DND-41 (cell line): ENCODE measurements at regions not wholly inside any gene's neighbourhood (a gene's known extent, or its start where the extent isn't known, plus 50 kb on each side); places are given as distances from the start of the nearest gene placed in this dataset.

ENCODE experiments used
- ATAC-seq: fragments of 200-7000 bp; cut with Tn5 transposase; 3 replicates; pipeline ENCODE4 v1.9.1; 2021; ENCODE audit warnings: low read depth; ENCODE audit not compliant: insufficient read depth
- DNase-seq: peaks from one replicate; pipeline ENCODE4 v3.0.0-alpha.2; 2020
- H2AFZ ChIP-seq: 2 replicates; pipeline ENCODE4 v1.6.0; 2012; ENCODE audit warnings: low read depth, low read length
- H3K27ac ChIP-seq: 2 replicates; pipeline ENCODE4 v1.5.1; 2012; ENCODE audit warnings: low read length, inconsistent platforms
- H3K27me3 ChIP-seq: fragments of 200-600 bp; sonication (generic); 2 replicates; pipeline ENCODE4 v1.6.0; 2012; ENCODE audit warnings: low read length, mild to moderate bottlenecking, inconsistent platforms; ENCODE audit not compliant: insufficient read depth, poor library complexity
- H3K36me3 ChIP-seq: 2 replicates; pipeline ENCODE4 v1.5.1; 2012; ENCODE audit warnings: low read length, inconsistent platforms; ENCODE audit not compliant: insufficient read depth
- H3K4me1 ChIP-seq: 2 replicates; pipeline ENCODE4 v1.5.1; 2012; ENCODE audit warnings: mild to moderate bottlenecking, low read length; ENCODE audit not compliant: insufficient read depth
- H3K4me2 ChIP-seq: 2 replicates; pipeline ENCODE4 v1.6.0; 2012; ENCODE audit warnings: mild to moderate bottlenecking, moderate library complexity, low read length, inconsistent platforms; ENCODE audit not compliant: insufficient read depth
- H3K4me3 ChIP-seq, 2 experiments: fragments of 200-600 bp in 1 of 2; shearing (Covaris generic) in 1 of 2; 2 replicates each; pipeline ENCODE4 v1.5.1; 2012 to 2016; ENCODE audit warnings: inconsistent platforms in 2 of 2, low read length in 2 of 2, mild to moderate bottlenecking in 2 of 2, low read depth in 1 of 2, moderate library complexity in 1 of 2
- H3K79me2 ChIP-seq: 2 replicates; pipeline ENCODE4 v1.6.0; 2012; ENCODE audit warnings: low read length, inconsistent platforms; ENCODE audit not compliant: insufficient read depth
- H3K9ac ChIP-seq: 2 replicates; pipeline ENCODE4 v1.6.0; 2012; ENCODE audit warnings: low read depth, mild to moderate bottlenecking, inconsistent platforms, low read length, moderate library complexity
- H3K9me3 ChIP-seq: 2 replicates; pipeline ENCODE4 v1.5.1; 2012; ENCODE audit warnings: low read length, moderate library complexity, mild to moderate bottlenecking, inconsistent platforms; ENCODE audit not compliant: insufficient read depth, severe bottlenecking
- H4K20me1 ChIP-seq: 2 replicates; pipeline ENCODE4 v1.6.0; 2012; ENCODE audit warnings: low read length; ENCODE audit not compliant: insufficient read depth
- CTCF ChIP-seq: IDR thresholded peaks from 2 replicates; pipeline ENCODE4 v1.5.1; 2012; ENCODE audit warnings: borderline replicate concordance, low read length, moderate library complexity, mild to moderate bottlenecking; ENCODE audit not compliant: poor library complexity, severe bottlenecking; ENCODE audit errors: extremely low read depth
- EZH2 ChIP-seq: IDR thresholded peaks from 3 replicates; pipeline ENCODE4 v1.6.1; 2012; ENCODE audit warnings: borderline replicate concordance, low read depth, mild to moderate bottlenecking, moderate library complexity, low read length, inconsistent platforms; ENCODE audit not compliant: severe bottlenecking

- H2AFZ ChIP-seq = no peak overlapping the region
- ATAC-seq (no peak), DNase-seq (no peak)
- no peaks in the 10 kb centered on the region for H3K9me3 ChIP-seq
- no peak overlapping the region for H3K9ac ChIP-seq
- H3K4me3 ChIP-seq = no peak overlapping the region
- H3K36me3 ChIP-seq = peaks cover 54% of the 10 kb centered on the region
- no peaks in the 10 kb centered on the region for H3K4me1 ChIP-seq
- H3K27ac ChIP-seq = no peak overlapping the region
- H3K79me2 ChIP-seq = no peaks in the 10 kb centered on the region
- TF ChIP-seq EZH2 = no peak
- TF ChIP-seq CTCF = no peak
- H3K27me3 ChIP-seq = no peaks in the 10 kb centered on the region
- H3K4me2 ChIP-seq = no peak overlapping the region
- H4K20me1 ChIP-seq = no peaks in the 10 kb centered on the region; the same call in 1 of the 2 replicates
These were observed 65.8 kb upstream of the ANTXRL start for GRCh38 chr10:46220872-46221538.

- TF ChIP-seq CTCF = no peak
- no peak for TF ChIP-seq EZH2
- no peak overlapping the region for H3K4me3 ChIP-seq
- no peaks in the 10 kb centered on the region for H3K27me3 ChIP-seq
- no peak overlapping the region for H2AFZ ChIP-seq
- H3K9ac ChIP-seq = no peak overlapping the region
- no peaks in the 10 kb centered on the region; the same call in 1 of the 2 replicates for H4K20me1 ChIP-seq
- H3K36me3 ChIP-seq = peaks cover 47% of the 10 kb centered on the region
- H3K9me3 ChIP-seq = no peaks in the 10 kb centered on the region
- H3K27ac ChIP-seq = no peak overlapping the region
- no peaks in the 10 kb centered on the region for H3K4me1 ChIP-seq
- ATAC-seq = no peak
- no peaks in the 10 kb centered on the region for H3K79me2 ChIP-seq
- no peak for DNase-seq
- H3K4me2 ChIP-seq = no peak overlapping the region
These were observed 64.3 kb upstream of the ANTXRL start for GRCh38 chr10:46222364-46222935.

GRCh38 chr10:46223064-46223480 lies 63.7 kb upstream of the ANTXRL start:
- Histone ChIP-seq H3K27ac (no peak overlapping the region), H3K27me3 (no peaks in the 10 kb centered on the region), H3K4me1 (no peaks in the 10 kb centered on the region), H3K79me2 (no peaks in the 10 kb centered on the region), H3K9me3 (no peaks in the 10 kb centered on the region), H3K4me2 (no peak overlapping the region), H3K36me3 (peaks cover 41% of the 10 kb centered on the region), H4K20me1 (peaks cover 3% of the 10 kb centered on the region; the same call in 1 of the 2 replicates), H3K9ac (no peak overlapping the region), H2AFZ (no peak overlapping the region), H3K4me3 (no peak overlapping the region)
- TF ChIP-seq CTCF (peak; percentile 59), EZH2 (no peak)
- peak; percentile 22 for DNase-seq
- peak; percentile 53; the same call in 1 of the 3 replicates for ATAC-seq
